CD4-positive, alpha-beta T cell (primary cell): ENCODE measurements at regions not wholly inside any gene's neighbourhood (a gene's known extent, or its start where the extent isn't known, plus 50 kb on each side); places are given as distances from the start of the nearest gene placed in this dataset.

Experiments used
- ATAC-seq: fragments of 200-7000 bp; cut with Tn5 transposase; one replicate; pipeline ENCODE4 v1.10.0; 2022; ENCODE audit warnings: mild to moderate bottlenecking; ENCODE audit not compliant: poor library complexity
- CTCF ChIA-PET: fragments of 350-600 bp; sonication (Branson Sonifier 250); formaldehyde crosslinking; loops from one replicate; lab custom pipeline; 2021; ENCODE audit warnings: antibody characterized with exemption, inconsistent platforms; lab: Charles Lee
- POLR2A ChIA-PET: fragments of 350-600 bp; sonication (Branson Sonifier 250); formaldehyde crosslinking; loops from one replicate; lab custom pipeline; 2021; ENCODE audit warnings: antibody characterized with exemption, inconsistent platforms; lab: Charles Lee
- DNase-seq, 14 experiments: peaks; one replicate each; pipeline ENCODE4 v3.0.0-alpha.2; 2013 to 2020; ENCODE audit warnings: mixed read lengths in 2 of 14
- H3K27ac ChIP-seq, 2 donors: one replicate each; pipeline versions ENCODE4 v1.5.1 to v1.7.0; 2013; ENCODE audit warnings: low read length in 2 of 2, low read depth in 1 of 2, mild to moderate bottlenecking in 1 of 2
- H3K27me3 ChIP-seq, 2 experiments: 1 replicate in 1 of 2; 2 replicates in 1 of 2; pipeline versions ENCODE4 v1.6.1 to v1.7.0; 2013; ENCODE audit warnings: low read length in 2 of 2, control low read depth in 1 of 2, mild to moderate bottlenecking in 1 of 2, moderate library complexity in 1 of 2; ENCODE audit not compliant: insufficient read depth in 2 of 2, control insufficient read depth in 1 of 2
- H3K36me3 ChIP-seq: one replicate; pipeline ENCODE4 v1.6.1; 2013; ENCODE audit warnings: low read length, control low read depth; ENCODE audit not compliant: insufficient read depth
- H3K4me1 ChIP-seq: one replicate; pipeline ENCODE4 v1.6.1; 2013; ENCODE audit warnings: low read length, control low read depth; ENCODE audit not compliant: insufficient read depth
- H3K4me3 ChIP-seq: one replicate; pipeline ENCODE4 v1.5.1; 2013; ENCODE audit warnings: mild to moderate bottlenecking, low read length, moderate library complexity
- H3K9me3 ChIP-seq, 2 experiments: 1 replicate in 1 of 2; 2 replicates in 1 of 2; pipeline versions ENCODE4 v1.6.1 to v1.7.0; 2013; ENCODE audit warnings: low read length in 2 of 2, mild to moderate bottlenecking in 2 of 2, control low read depth in 1 of 2, moderate library complexity in 1 of 2; ENCODE audit not compliant: control insufficient read depth in 1 of 2, insufficient read depth in 1 of 2
- H3K27ac Mint-ChIP-seq: one replicate; pipeline ENCODE4 v1.8.0; 2020; ENCODE audit warnings: mixed read lengths
- H3K27me3 Mint-ChIP-seq: one replicate; pipeline ENCODE4 v1.8.0; 2021; ENCODE audit warnings: mixed read lengths
- H3K36me3 Mint-ChIP-seq: one replicate; pipeline ENCODE4 v1.8.0; 2021; ENCODE audit warnings: low read depth, mixed read lengths
- H3K4me1 Mint-ChIP-seq: one replicate; pipeline ENCODE4 v1.8.0; 2021; ENCODE audit warnings: low read depth, mixed read lengths
- H3K4me3 Mint-ChIP-seq: one replicate; pipeline ENCODE4 v1.8.0; 2020; ENCODE audit warnings: mild to moderate bottlenecking, mixed read lengths
- H3K9me3 Mint-ChIP-seq: one replicate; pipeline ENCODE4 v1.8.0; 2020; ENCODE audit warnings: mixed read lengths
- intact Hi-C, 2 experiments: fragments of 100-400 bp; cut with DNase I in 1 of 2; cut with micrococcal nuclease in 1 of 2; formaldehyde crosslinking; loops; one replicate each; pipeline versions ENCODE4 v1.15.1 to v1.9.0; 2023 to 2025; cut with DNase I, micrococcal nuclease
- TF ChIP-seq, protein P1 (sequence below): fragments of 200-600 bp; IDR thresholded peaks from one replicate; pipeline ENCODE4 v1.8.0; 2022; ENCODE audit warnings: antibody characterized with exemption, mild to moderate bottlenecking

- Mint-ChIP-seq H3K4me3 (no peak overlapping the region), H3K4me1 (no peaks in the 10 kb centered on the region), H3K36me3 (no peaks in the 10 kb centered on the region), H3K27me3 (no peaks in the 10 kb centered on the region), H3K9me3 (peaks cover 5% of the 10 kb centered on the region), H3K27ac (no peak overlapping the region)
- no peak overlapping the region for H3K4me3 ChIP-seq
- intact Hi-C loops: no loop called here
- H3K4me1 ChIP-seq: no peaks in the 10 kb centered on the region
- H3K9me3 ChIP-seq: peaks cover 0 to 10% of the 10 kb centered on the region in 2 experiments
- DNase-seq: no peak
- no peak for ATAC-seq
- no peaks in the 10 kb centered on the region for H3K36me3 ChIP-seq
- no peaks in the 10 kb centered on the region for H3K27me3 ChIP-seq
- H3K27ac ChIP-seq: no peak overlapping the region
- ChIA-PET CTCF (no interaction called here), POLR2A (no interaction called here)
- TF ChIP-seq, protein P1, sequence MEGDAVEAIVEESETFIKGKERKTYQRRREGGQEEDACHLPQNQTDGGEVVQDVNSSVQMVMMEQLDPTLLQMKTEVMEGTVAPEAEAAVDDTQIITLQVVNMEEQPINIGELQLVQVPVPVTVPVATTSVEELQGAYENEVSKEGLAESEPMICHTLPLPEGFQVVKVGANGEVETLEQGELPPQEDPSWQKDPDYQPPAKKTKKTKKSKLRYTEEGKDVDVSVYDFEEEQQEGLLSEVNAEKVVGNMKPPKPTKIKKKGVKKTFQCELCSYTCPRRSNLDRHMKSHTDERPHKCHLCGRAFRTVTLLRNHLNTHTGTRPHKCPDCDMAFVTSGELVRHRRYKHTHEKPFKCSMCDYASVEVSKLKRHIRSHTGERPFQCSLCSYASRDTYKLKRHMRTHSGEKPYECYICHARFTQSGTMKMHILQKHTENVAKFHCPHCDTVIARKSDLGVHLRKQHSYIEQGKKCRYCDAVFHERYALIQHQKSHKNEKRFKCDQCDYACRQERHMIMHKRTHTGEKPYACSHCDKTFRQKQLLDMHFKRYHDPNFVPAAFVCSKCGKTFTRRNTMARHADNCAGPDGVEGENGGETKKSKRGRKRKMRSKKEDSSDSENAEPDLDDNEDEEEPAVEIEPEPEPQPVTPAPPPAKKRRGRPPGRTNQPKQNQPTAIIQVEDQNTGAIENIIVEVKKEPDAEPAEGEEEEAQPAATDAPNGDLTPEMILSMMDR: no peak
Observed at GRCh38 chr3:5618170-5618569, 430.7 kb downstream of the EDEM1 start.

- Mint-ChIP-seq H3K27me3 (no peaks in the 10 kb centered on the region), H3K4me1 (no peaks in the 10 kb centered on the region), H3K9me3 (peaks cover 6% of the 10 kb centered on the region), H3K4me3 (no peak overlapping the region), H3K36me3 (no peaks in the 10 kb centered on the region), H3K27ac (no peak overlapping the region)
- Histone ChIP-seq H3K4me1 (no peaks in the 10 kb centered on the region), H3K4me3 (no peak overlapping the region), H3K9me3 (peaks cover 0 to 6% of the 10 kb centered on the region in 2 experiments), H3K27ac (no peak overlapping the region), H3K36me3 (no peaks in the 10 kb centered on the region), H3K27me3 (no peaks in the 10 kb centered on the region)
- no peak for DNase-seq
- ATAC-seq: no peak
- intact Hi-C loops: no loop called here
- CTCF ChIA-PET: no interaction called here
- POLR2A ChIA-PET: no interaction called here
- TF ChIP-seq, protein P1: no peak
Observed at GRCh38 chr3:5630406-5630805, 442.9 kb downstream of the EDEM1 start.

DNA sequence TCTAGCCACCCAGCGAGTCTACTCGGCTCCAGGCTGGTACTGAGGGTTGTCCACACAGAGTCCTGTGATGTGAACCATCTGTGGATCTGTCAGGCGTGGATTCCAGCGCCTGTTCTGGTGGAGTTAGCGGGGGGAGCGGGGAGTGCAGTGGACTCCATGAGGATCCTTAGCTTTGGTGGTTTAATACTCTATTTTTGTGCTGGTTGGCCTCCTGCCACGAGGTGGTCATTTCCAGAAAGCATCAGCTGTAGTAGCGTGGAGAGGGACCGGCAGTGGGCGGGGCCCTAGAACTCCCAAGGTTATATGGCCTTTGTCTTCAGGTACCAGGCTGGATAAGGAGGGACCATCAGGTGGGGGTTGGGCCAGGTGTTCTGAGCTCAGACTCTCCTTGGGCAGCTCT is 446.5 kb downstream of the EDEM1 start:
- no peak overlapping the region for H3K4me3 ChIP-seq
- H3K36me3 ChIP-seq: no peaks in the 10 kb centered on the region
- H3K9me3 ChIP-seq: peaks cover 5 to 6% of the 10 kb centered on the region in 2 experiments
- Mint-ChIP-seq H3K4me1 (no peaks in the 10 kb centered on the region), H3K36me3 (no peaks in the 10 kb centered on the region), H3K9me3 (peaks cover 12% of the 10 kb centered on the region), H3K27me3 (no peaks in the 10 kb centered on the region), H3K27ac (no peak overlapping the region), H3K4me3 (no peak overlapping the region)
- H3K27me3 ChIP-seq: no peaks in the 10 kb centered on the region
- ChIA-PET POLR2A (no interaction called here), CTCF (no interaction called here)
- TF ChIP-seq, protein P1: no peak
- DNase-seq: no peak
- H3K27ac ChIP-seq: no peak overlapping the region
- ATAC-seq: no peak
- intact Hi-C loops: no loop called here
- no peaks in the 10 kb centered on the region for H3K4me1 ChIP-seq
